ENCODE measurements at regions not wholly inside any gene's neighbourhood (a gene's known extent, or its start where the extent isn't known, plus 50 kb on each side); places are given as distances from the start of the nearest gene placed in this dataset.
"Not testable (repeated sequence)": the region's sequence is repeated elsewhere in the genome, so short reads cannot be mapped to it uniquely, and the experiment has no call there.

DNA sequence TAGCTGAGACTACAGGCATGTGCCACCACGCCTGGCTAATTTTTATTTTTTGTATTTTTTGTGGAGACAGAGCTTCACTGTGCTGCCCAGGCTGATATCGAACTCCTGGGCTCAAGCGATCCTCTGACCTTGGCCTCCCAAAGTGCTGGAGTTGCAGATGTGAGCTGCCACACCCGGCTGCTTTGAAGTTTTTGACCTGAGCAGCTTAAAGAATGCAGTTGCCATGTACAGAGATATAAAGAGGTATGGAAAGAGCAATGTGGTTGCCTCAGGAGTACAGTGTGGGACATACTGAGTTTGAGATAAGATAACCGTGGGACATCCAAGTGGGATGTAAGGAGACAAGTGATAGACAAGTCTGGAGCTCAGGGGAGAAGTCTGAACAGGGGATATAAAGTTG lies 82.7 kb upstream of the LSM14A start:
- no peak for DNase-seq
- Histone ChIP-seq H3K4me3 (no peak overlapping the region), H3K4me1 (no peaks in the 10 kb centered on the region), H3K27me3 (peaks cover 0 to 7% of the 10 kb centered on the region in 2 donors), H3K36me3 (no peaks in the 10 kb centered on the region), H3K9me3 (no peaks in the 10 kb centered on the region), H3K27ac (no peak overlapping the region)
- intact Hi-C loops (cut with DNase I; ENCODE audit: low total_unique reads): no loop called here
- TF ChIP-seq, protein P1, sequence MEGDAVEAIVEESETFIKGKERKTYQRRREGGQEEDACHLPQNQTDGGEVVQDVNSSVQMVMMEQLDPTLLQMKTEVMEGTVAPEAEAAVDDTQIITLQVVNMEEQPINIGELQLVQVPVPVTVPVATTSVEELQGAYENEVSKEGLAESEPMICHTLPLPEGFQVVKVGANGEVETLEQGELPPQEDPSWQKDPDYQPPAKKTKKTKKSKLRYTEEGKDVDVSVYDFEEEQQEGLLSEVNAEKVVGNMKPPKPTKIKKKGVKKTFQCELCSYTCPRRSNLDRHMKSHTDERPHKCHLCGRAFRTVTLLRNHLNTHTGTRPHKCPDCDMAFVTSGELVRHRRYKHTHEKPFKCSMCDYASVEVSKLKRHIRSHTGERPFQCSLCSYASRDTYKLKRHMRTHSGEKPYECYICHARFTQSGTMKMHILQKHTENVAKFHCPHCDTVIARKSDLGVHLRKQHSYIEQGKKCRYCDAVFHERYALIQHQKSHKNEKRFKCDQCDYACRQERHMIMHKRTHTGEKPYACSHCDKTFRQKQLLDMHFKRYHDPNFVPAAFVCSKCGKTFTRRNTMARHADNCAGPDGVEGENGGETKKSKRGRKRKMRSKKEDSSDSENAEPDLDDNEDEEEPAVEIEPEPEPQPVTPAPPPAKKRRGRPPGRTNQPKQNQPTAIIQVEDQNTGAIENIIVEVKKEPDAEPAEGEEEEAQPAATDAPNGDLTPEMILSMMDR (IDR thresholded peaks at IDR 0.05): no peak

DNA sequence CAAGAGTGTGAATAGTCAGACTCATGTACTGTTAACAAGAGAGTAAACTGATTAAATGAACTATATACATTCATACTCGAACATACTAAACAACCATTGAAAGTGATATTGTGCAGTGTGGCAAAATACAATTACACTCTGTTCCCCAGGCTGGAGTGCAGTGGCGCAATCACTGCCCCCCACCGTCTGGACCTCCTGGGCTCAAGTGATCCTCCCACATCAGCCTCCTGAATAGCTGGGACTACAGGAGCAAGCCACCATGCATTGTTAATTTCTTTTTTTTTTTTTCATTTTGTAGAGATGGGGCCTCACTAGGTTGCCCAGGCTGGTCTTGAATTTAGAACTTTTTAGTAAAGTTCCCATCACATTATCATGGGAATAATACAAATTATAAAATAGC lies 77.3 kb upstream of the LSM14A start:
- no peaks in the 10 kb centered on the region for H3K36me3 ChIP-seq
- H3K4me3 ChIP-seq: no peak overlapping the region
- H3K4me1 ChIP-seq: no peaks in the 10 kb centered on the region
- TF ChIP-seq, protein P1 (IDR thresholded peaks at IDR 0.05): no peak
- H3K9me3 ChIP-seq: no peaks in the 10 kb centered on the region
- no peak overlapping the region for H3K27ac ChIP-seq
- H3K27me3 ChIP-seq: peaks cover 0 to 2% of the 10 kb centered on the region in 2 donors
- no peak for DNase-seq
- intact Hi-C loops (cut with DNase I; ENCODE audit: low total_unique reads): loop anchor here (5.0 kb wide), 1 partner anchor 318 kb away; no protein-coding TSS in a partner anchor

DNA sequence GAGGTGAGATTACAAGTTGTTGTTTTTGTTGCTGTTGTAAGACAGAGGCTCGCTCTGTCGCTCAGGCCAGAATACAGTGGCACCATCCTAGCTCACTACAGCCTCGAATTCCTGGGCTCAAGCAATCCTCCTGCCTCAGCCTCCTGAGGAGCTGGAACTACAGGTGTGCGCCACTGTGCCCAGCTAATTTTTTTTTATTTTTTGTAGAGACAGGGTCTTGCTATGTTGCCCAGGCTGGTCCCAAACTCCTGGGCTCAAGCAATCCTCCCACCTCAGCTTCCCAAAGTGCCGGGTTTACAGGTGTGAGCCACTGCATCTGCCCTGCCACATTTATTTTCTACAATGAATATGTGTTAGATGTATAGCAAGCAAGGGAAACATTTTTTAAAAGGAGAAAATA lies 76.9 kb upstream of the LSM14A start:
- intact Hi-C loops (cut with DNase I; ENCODE audit: low total_unique reads): loop anchor here (5.0 kb wide), 1 partner anchor 318 kb away; no protein-coding TSS in a partner anchor
- not testable (repeated sequence) for H3K36me3 ChIP-seq, H3K27me3 ChIP-seq, DNase-seq, H3K9me3 ChIP-seq, H3K4me1 ChIP-seq, H3K4me3 ChIP-seq, H3K27ac ChIP-seq

DNA sequence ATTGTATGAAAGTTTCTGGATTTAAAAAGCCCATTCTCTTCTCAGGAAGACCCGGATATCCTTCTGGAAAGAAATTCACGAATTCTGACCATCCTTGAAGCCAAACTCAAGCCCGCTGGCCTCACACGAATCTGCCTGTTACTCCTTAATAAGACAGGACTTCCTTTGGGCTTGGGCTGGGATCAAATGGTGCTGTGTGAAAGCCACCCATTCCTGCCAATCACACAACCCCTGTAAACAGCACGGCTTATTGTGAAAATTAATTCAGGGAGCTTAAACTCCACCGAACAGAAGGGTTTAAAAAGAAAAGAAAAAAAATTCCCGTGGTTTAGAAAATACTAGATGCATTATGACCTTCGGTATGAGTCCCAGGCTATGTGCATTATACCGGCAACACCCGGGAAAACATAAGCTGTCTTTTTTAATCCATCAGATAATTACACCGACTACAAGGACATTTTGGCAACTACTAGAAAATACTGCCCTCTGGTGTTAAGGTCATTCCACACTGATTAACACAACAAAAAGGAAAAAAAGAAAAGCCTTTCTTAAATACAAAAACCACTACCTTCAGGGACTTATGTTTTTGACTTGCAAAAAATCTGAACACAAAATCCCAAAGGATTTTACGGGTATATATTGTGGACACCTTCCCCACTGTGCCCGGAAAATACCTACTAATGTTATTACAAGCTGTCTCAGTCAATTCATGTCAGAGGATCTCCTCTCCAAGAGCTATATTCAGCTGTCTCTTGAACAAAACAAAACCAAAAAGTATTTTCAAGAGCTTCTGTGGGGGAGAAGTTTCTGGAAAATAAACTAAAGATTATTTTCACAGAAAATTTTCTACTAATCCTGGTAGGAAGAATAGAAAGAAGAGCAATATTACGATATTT lies 76.0 kb upstream of the LSM14A start:
- TF ChIP-seq, protein P1 (IDR thresholded peaks at IDR 0.05): peak; percentile 37 to 50
- Histone ChIP-seq H3K4me1 (no peaks in the 10 kb centered on the region), H3K36me3 (no peaks in the 10 kb centered on the region), H3K4me3 (no peak overlapping the region), H3K9me3 (no peaks in the 10 kb centered on the region), H3K27ac (no peak overlapping the region), H3K27me3 (peaks cover 0 to 2% of the 10 kb centered on the region in 2 donors)
- no peak for DNase-seq
- intact Hi-C loops (cut with DNase I; ENCODE audit: low total_unique reads): loop anchor here (5.0 kb wide), 1 partner anchor 319 kb away; no protein-coding TSS in a partner anchor

DNA sequence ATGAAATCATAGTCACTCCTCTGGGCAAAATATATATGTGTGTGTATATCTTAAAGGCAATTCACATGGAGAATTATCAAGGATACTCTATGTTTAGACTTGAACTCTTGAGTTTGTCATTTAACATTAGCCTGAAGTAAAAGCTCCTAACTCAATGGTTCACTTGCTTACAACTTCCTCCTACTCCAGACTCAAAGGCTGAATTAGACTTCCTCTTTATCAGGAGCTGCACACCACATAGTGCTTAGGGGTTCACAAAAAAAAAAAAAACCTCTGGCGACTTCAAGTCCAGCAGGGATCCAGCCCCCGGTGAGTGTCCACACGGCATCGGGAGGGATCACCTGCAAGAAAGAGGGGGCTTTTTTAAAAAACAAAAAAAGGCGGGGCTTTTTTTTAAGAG lies 68.2 kb upstream of the LSM14A start:
- H3K9me3 ChIP-seq: no peaks in the 10 kb centered on the region
- intact Hi-C loops (cut with DNase I; ENCODE audit: low total_unique reads): no loop called here
- H3K27me3 ChIP-seq: no peaks in the 10 kb centered on the region
- no peak overlapping the region for H3K27ac ChIP-seq
- no peaks in the 10 kb centered on the region for H3K4me1 ChIP-seq
- no peaks in the 10 kb centered on the region for H3K36me3 ChIP-seq
- TF ChIP-seq, protein P1 (IDR thresholded peaks at IDR 0.05): no peak
- no peak for DNase-seq
- no peak overlapping the region for H3K4me3 ChIP-seq

- H3K36me3 ChIP-seq: no peaks in the 10 kb centered on the region
Measured at GRCh38 chr19:34104557-34104956, 67.7 kb upstream of the LSM14A start.

More at GRCh38 chr19:34104557-34104956, 67.7 kb upstream of the LSM14A start:
- TF ChIP-seq, protein P1 (IDR thresholded peaks at IDR 0.05): no peak
- no peak for DNase-seq
- Histone ChIP-seq H3K27me3 (no peaks in the 10 kb centered on the region), H3K4me3 (no peak overlapping the region), H3K4me1 (no peaks in the 10 kb centered on the region), H3K27ac (no peak overlapping the region), H3K9me3 (no peaks in the 10 kb centered on the region)
- intact Hi-C loops (cut with DNase I; ENCODE audit: low total_unique reads): no loop called here

All from tibial artery (tissue), 4 donors.